ENCODE measurements at regions not wholly inside any gene's neighbourhood (a gene's known extent, or its start where the extent isn't known, plus 50 kb on each side); places are given as distances from the start of the nearest gene placed in this dataset.

DNA sequence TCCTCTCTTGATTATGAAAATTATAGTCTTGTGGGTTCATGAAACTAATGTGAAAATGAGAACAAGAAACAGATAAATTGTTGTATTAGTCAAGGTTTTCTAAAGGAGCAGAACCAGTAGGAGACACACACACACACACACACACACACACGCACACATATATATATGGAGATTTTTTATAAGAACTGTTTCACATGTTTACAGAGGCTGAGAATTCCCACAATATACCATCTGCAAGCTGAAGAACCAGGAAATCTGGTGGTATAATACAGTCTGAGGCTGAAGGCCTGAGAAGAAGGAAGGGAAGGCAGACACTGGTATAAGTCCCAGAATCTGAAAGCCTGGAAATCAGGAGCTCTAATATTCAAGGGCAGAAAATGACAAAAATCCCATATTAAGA lies 70.9 kb upstream of the RGS18 start:
- no peak for TF ChIP-seq CTCF (IDR thresholded peaks at IDR 0.05; ENCODE audit: extremely low read depth, insufficient read depth, missing control alignments)
- in situ Hi-C loops (cut with MboI; ENCODE audit: low pct_unique_long_range_greater_than_20kb, low sequenced_read_pairs, unreplicated experiment): no loop called here
- no peak for DNase-seq (ENCODE audit: low spot score)

GRCh38 chr1:192088496-192088895 lies 69.8 kb upstream of the RGS18 start:
- in situ Hi-C loops (cut with MboI; ENCODE audit: low pct_unique_long_range_greater_than_20kb, low sequenced_read_pairs, unreplicated experiment): no loop called here
- DNase-seq (ENCODE audit: low spot score): no peak
- no peak for TF ChIP-seq CTCF (IDR thresholded peaks at IDR 0.05; ENCODE audit: extremely low read depth, insufficient read depth, missing control alignments)

DNA sequence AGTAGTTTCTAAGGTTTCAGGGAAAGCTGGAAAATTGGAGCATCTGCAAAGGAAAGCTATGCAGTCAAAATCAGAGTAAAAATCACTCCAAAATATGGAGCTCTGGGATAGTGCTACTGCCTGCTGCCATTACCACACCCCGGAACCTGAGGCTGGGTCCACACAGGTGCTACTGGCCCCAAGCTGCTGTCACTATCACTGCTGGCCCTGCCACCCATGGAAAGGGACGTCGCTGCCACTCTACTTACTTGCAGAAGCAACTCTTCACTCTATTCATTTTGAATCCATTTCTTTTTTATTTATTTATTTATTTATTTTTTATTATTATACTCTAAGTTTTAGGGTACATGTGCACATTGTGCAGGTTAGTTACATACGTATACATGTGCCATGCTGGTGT lies 60.3 kb upstream of the RGS18 start:
- no peak for TF ChIP-seq CTCF (IDR thresholded peaks at IDR 0.05; ENCODE audit: extremely low read depth, insufficient read depth, missing control alignments)
- in situ Hi-C loops (cut with MboI; ENCODE audit: low pct_unique_long_range_greater_than_20kb, low sequenced_read_pairs, unreplicated experiment): no loop called here
- no peak for DNase-seq (ENCODE audit: low spot score)

DNA sequence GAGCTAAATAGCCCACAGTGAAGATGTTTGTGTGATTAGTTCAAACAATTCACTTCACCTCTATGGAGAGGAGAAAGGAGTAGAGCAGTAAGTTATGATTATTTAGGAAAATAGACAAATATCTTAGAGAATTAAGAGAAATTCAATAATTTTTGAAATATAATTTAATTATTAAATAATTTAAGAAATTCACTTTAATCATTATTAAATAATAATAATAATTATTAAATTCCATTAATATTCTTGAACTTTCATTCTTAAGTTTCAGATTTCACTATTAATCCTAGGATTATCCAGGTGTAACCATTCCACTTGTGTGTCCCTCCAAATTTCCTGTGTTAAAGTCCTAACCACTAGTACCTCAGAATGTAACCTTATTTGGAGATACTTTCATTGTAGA lies 58.9 kb upstream of the RGS18 start:
- in situ Hi-C loops (cut with MboI; ENCODE audit: low pct_unique_long_range_greater_than_20kb, low sequenced_read_pairs, unreplicated experiment): no loop called here
- no peak for TF ChIP-seq CTCF (IDR thresholded peaks at IDR 0.05; ENCODE audit: extremely low read depth, insufficient read depth, missing control alignments)
- no peak for DNase-seq (ENCODE audit: low spot score)

- no peak for TF ChIP-seq CTCF (IDR thresholded peaks at IDR 0.05; ENCODE audit: extremely low read depth, insufficient read depth, missing control alignments)
- DNase-seq (ENCODE audit: low spot score): no peak
- in situ Hi-C loops (cut with MboI; ENCODE audit: low pct_unique_long_range_greater_than_20kb, low sequenced_read_pairs, unreplicated experiment): no loop called here
These were observed 57.4 kb upstream of the RGS18 start for GRCh38 chr1:192100686-192101468.

GRCh38 chr1:192104128-192104527 lies 54.1 kb upstream of the RGS18 start:
- no peak for TF ChIP-seq CTCF (IDR thresholded peaks at IDR 0.05; ENCODE audit: extremely low read depth, insufficient read depth, missing control alignments)
- DNase-seq (ENCODE audit: low spot score): no peak
- in situ Hi-C loops (cut with MboI; ENCODE audit: low pct_unique_long_range_greater_than_20kb, low sequenced_read_pairs, unreplicated experiment): no loop called here

Data from GM13977 (cell line).